ENCODE measurements at regions not wholly inside any gene's neighbourhood (a gene's known extent, or its start where the extent isn't known, plus 50 kb on each side); places are given as distances from the start of the nearest gene placed in this dataset.

DNA sequence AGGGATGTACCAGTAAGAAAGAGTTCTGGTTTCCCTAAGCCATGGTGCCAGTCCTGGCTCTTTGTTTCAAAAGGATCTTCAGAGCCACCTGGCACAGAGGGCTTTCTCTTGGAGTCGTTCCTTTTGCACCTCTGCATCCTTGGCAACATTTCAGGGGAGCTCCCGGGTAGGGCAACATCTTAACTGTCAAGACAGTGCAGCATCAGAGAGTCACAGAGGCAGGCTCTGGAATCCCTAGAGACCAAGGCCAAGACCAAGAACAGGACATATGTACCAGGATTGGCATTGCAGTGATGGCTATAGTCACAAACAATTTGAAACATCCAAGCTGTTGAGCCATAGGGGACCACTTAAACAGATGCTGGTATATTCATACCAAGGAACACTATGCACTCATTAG is 129.4 kb upstream of the ADPGK start:
- TF ChIP-seq, protein P1, sequence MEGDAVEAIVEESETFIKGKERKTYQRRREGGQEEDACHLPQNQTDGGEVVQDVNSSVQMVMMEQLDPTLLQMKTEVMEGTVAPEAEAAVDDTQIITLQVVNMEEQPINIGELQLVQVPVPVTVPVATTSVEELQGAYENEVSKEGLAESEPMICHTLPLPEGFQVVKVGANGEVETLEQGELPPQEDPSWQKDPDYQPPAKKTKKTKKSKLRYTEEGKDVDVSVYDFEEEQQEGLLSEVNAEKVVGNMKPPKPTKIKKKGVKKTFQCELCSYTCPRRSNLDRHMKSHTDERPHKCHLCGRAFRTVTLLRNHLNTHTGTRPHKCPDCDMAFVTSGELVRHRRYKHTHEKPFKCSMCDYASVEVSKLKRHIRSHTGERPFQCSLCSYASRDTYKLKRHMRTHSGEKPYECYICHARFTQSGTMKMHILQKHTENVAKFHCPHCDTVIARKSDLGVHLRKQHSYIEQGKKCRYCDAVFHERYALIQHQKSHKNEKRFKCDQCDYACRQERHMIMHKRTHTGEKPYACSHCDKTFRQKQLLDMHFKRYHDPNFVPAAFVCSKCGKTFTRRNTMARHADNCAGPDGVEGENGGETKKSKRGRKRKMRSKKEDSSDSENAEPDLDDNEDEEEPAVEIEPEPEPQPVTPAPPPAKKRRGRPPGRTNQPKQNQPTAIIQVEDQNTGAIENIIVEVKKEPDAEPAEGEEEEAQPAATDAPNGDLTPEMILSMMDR (conservative IDR thresholded peaks at IDR 0.05): no peak
- no peak overlapping the region for H2BK120ac ChIP-seq (ENCODE audit: low read depth, low read length, poor library complexity, severe bottlenecking)
- peaks cover 6% of the 10 kb centered on the region; the same call in 1 of the 2 replicates for H3K27me3 Mint-ChIP-seq (ENCODE audit: low read depth)

More for the DNA sequence above, 129.4 kb upstream of the ADPGK start:
- DNase-seq: no peak
- Mint-ChIP-seq H3K4me3 (no peak overlapping the region), H3K4me1 (no peaks in the 10 kb centered on the region), H3K27ac (no peak overlapping the region), H3K9me3 (no peaks in the 10 kb centered on the region), H3K36me3 (ENCODE audit: insufficient read depth in 1 of 3, low read depth in 3 of 3) (no peaks in the 10 kb centered on the region)
- Histone ChIP-seq H3K56ac (ENCODE audit: insufficient read length, low read depth, low read length) (no peak overlapping the region), H2BK12ac (ENCODE audit: insufficient read length, low read depth, low read length) (no peak overlapping the region), H3K9ac (ENCODE audit: extremely low read depth, insufficient read length, low read length) (no peak overlapping the region), H3K79me1 (ENCODE audit: insufficient read depth, low read depth, low read length, poor library complexity, severe bottlenecking) (no peaks in the 10 kb centered on the region), H3K4me2 (ENCODE audit: insufficient read depth, insufficient read length, low read length) (no peak overlapping the region), H3K27ac (ENCODE audit: insufficient read length, low read depth, low read length) (no peak overlapping the region), H3K4ac (ENCODE audit: low read depth, low read length) (no peak overlapping the region), H2BK15ac (ENCODE audit: low read depth, low read length) (no peak overlapping the region), H3T11ph (ENCODE audit: low read length) (no peak overlapping the region), H4K8ac (replicated peaks; ENCODE audit: insufficient read length, low read depth, low read length) (no peak overlapping the region), H3K9me3 (ENCODE audit: control insufficient read depth, low read depth, low read length) (no peaks in the 10 kb centered on the region), H2BK20ac (ENCODE audit: low read depth, low read length, poor library complexity, severe bottlenecking) (no peak overlapping the region), H2BK5ac (ENCODE audit: insufficient read length, low read length) (no peak overlapping the region), H3K23me2 (ENCODE audit: insufficient read length, low read depth, low read length, poor library complexity, severe bottlenecking) (no peaks in the 10 kb centered on the region), H4K20me1 (ENCODE audit: control insufficient read depth, insufficient read depth, insufficient read length) (no peaks in the 10 kb centered on the region), H2AK5ac (ENCODE audit: insufficient read length, low read length) (no peak overlapping the region), H3K79me2 (ENCODE audit: insufficient read depth, low read length) (no peaks in the 10 kb centered on the region), H3K4me1 (ENCODE audit: insufficient read depth, low read length) (no peaks in the 10 kb centered on the region), H2AFZ (ENCODE audit: low read length) (no peak overlapping the region), H4K91ac (ENCODE audit: insufficient read length, low read depth, low read length) (no peak overlapping the region), H3K23ac (ENCODE audit: insufficient read length, low read depth, low read length) (no peak overlapping the region), H3K14ac (ENCODE audit: insufficient read depth, low read length) (no peak overlapping the region), H4K5ac (ENCODE audit: insufficient read length, low read depth, low read length) (no peak overlapping the region), H3K27me3 (ENCODE audit: insufficient read depth, low read length) (no peaks in the 10 kb centered on the region), H3K18ac (ENCODE audit: insufficient read length, low read depth, low read length) (no peak overlapping the region)
- WGBS (ENCODE audit: extremely low coverage, insufficient read length, low lambda C conversion rate): no CpG with 5 or more reads among the region's 2 CpGs
